Neural cell (in vitro differentiated cells): ENCODE measurements at regions not wholly inside any gene's neighbourhood (a gene's known extent, or its start where the extent isn't known, plus 50 kb on each side); places are given as distances from the start of the nearest gene placed in this dataset.

Experiments
- CTCF ChIP-seq: fragments of 450-650 bp; IDR thresholded peaks from 2 replicates; pipeline ENCODE4 v1.5.1; 2014; ENCODE audit warnings: antibody characterized with exemption, mild to moderate bottlenecking, moderate library complexity; ENCODE audit not compliant: poor library complexity, severe bottlenecking
- EP300 ChIP-seq: fragments of 450-650 bp; conservative IDR thresholded peaks from 2 replicates; pipeline ENCODE4 v1.6.1; 2014; ENCODE audit warnings: antibody characterized with exemption, mild to moderate bottlenecking, moderate library complexity; ENCODE audit not compliant: poor library complexity, severe bottlenecking
- EZH2 ChIP-seq: fragments of 200-600, 300-800 bp; shearing (Covaris generic), sonication (generic); IDR thresholded peaks from 2 replicates; pipeline ENCODE4 v1.6.1; 2014; ENCODE audit warnings: antibody characterized with exemption, low read length, borderline replicate concordance, mild to moderate bottlenecking; ENCODE audit not compliant: insufficient read depth, poor library complexity, severe bottlenecking
- POLR2AphosphoS5 ChIP-seq: IDR thresholded peaks from 2 replicates; pipeline ENCODE4 v1.6.1; 2012
- RAD21 ChIP-seq: fragments of 450-650 bp; conservative IDR thresholded peaks from 2 replicates; pipeline ENCODE4 v1.6.1; 2014; ENCODE audit warnings: antibody characterized with exemption, mild to moderate bottlenecking, moderate library complexity
- REST ChIP-seq: IDR thresholded peaks from 2 replicates; pipeline ENCODE4 v1.6.1; 2012; ENCODE audit warnings: borderline replicate concordance

GRCh38 chr14:103204852-103205540, 81.7 kb downstream of the TNFAIP2 start:
- TF ChIP-seq CTCF (no peak), POLR2AphosphoS5 (no peak), EP300 (no peak), REST (no peak), RAD21 (no peak), EZH2 (no peak)
